ENCODE measurements at regions not wholly inside any gene's neighbourhood (a gene's known extent, or its start where the extent isn't known, plus 50 kb on each side); places are given as distances from the start of the nearest gene placed in this dataset.
"Not testable (repeated sequence)": the region's sequence is repeated elsewhere in the genome, so short reads cannot be mapped to it uniquely, and the experiment has no call there.

- Mint-ChIP-seq H3K4me1 (no peaks in the 10 kb centered on the region), H3K36me3 (no peaks in the 10 kb centered on the region), H3K9me3 (peaks cover 6% of the 10 kb centered on the region), H3K4me3 (no peak overlapping the region), H3K27me3 (peaks cover 10% of the 10 kb centered on the region), H3K27ac (no peak overlapping the region)
- ATAC-seq = no peak
These were observed 65.3 kb upstream of the ABLIM1 start for GRCh38 chr10:114723361-114723760.

- H3K9me3 Mint-ChIP-seq = peaks cover 6% of the 10 kb centered on the region
- no peak overlapping the region for H3K4me3 Mint-ChIP-seq
- H3K27ac Mint-ChIP-seq = no peak overlapping the region
- peaks cover 10% of the 10 kb centered on the region for H3K27me3 Mint-ChIP-seq
- ATAC-seq = no peak
- no peaks in the 10 kb centered on the region for H3K4me1 Mint-ChIP-seq
- no peaks in the 10 kb centered on the region for H3K36me3 Mint-ChIP-seq
These were observed 66.1 kb upstream of the ABLIM1 start for GRCh38 chr10:114723991-114724715.

GRCh38 chr10:114724716-114725106 is 66.6 kb upstream of the ABLIM1 start:
- Mint-ChIP-seq H3K4me3 (no peak overlapping the region), H3K27ac (no peak overlapping the region), H3K4me1 (no peaks in the 10 kb centered on the region), H3K9me3 (peaks cover 6% of the 10 kb centered on the region), H3K27me3 (peaks cover 10% of the 10 kb centered on the region), H3K36me3 (no peaks in the 10 kb centered on the region)
- no peak for ATAC-seq

- ATAC-seq = no peak
- Mint-ChIP-seq H3K9me3 (peaks cover 6% of the 10 kb centered on the region), H3K36me3 (no peaks in the 10 kb centered on the region), H3K27ac (no peak overlapping the region), H3K27me3 (peaks cover 10% of the 10 kb centered on the region), H3K4me1 (no peaks in the 10 kb centered on the region), H3K4me3 (no peak overlapping the region)
These were observed 68.8 kb upstream of the ABLIM1 start for GRCh38 chr10:114726820-114727271.

GRCh38 chr10:114728325-114728724 is 70.2 kb upstream of the ABLIM1 start:
- H3K36me3 Mint-ChIP-seq = no peaks in the 10 kb centered on the region
- H3K27ac Mint-ChIP-seq = no peak overlapping the region
- no peaks in the 10 kb centered on the region for H3K4me1 Mint-ChIP-seq
- peaks cover 10% of the 10 kb centered on the region for H3K27me3 Mint-ChIP-seq
- H3K4me3 Mint-ChIP-seq = no peak overlapping the region
- ATAC-seq = no peak
- H3K9me3 Mint-ChIP-seq = peaks cover 6% of the 10 kb centered on the region

GRCh38 chr10:114729103-114729659 is 71.1 kb upstream of the ABLIM1 start:
- Mint-ChIP-seq H3K4me3 (no peak overlapping the region), H3K27me3 (peaks cover 14% of the 10 kb centered on the region), H3K9me3 (peaks cover 6% of the 10 kb centered on the region), H3K36me3 (no peaks in the 10 kb centered on the region), H3K27ac (no peak overlapping the region), H3K4me1 (no peaks in the 10 kb centered on the region)
- ATAC-seq = no peak

- Mint-ChIP-seq H3K9me3 (peaks cover 6% of the 10 kb centered on the region), H3K27ac (no peak overlapping the region), H3K4me1 (no peaks in the 10 kb centered on the region), H3K27me3 (peaks cover 19% of the 10 kb centered on the region), H3K4me3 (no peak overlapping the region), H3K36me3 (no peaks in the 10 kb centered on the region)
- no peak for ATAC-seq
These were observed 72.2 kb upstream of the ABLIM1 start for GRCh38 chr10:114730291-114730690.

GRCh38 chr10:114732931-114733330 is 74.9 kb upstream of the ABLIM1 start:
- Mint-ChIP-seq H3K36me3 (no peaks in the 10 kb centered on the region), H3K4me3 (no peak overlapping the region), H3K4me1 (no peaks in the 10 kb centered on the region), H3K27me3 (peaks cover 9% of the 10 kb centered on the region), H3K9me3 (peaks cover 5% of the 10 kb centered on the region), H3K27ac (no peak overlapping the region)
- no peak for ATAC-seq

GRCh38 chr10:114735946-114736345 is 77.9 kb upstream of the ABLIM1 start:
- Mint-ChIP-seq H3K27ac (no peak overlapping the region), H3K27me3 (peaks cover 9% of the 10 kb centered on the region), H3K4me1 (no peaks in the 10 kb centered on the region), H3K4me3 (no peak overlapping the region), H3K36me3 (no peaks in the 10 kb centered on the region), H3K9me3 (no peaks in the 10 kb centered on the region)
- ATAC-seq = no peak

GRCh38 chr10:114743521-114744231 is 77.9 kb upstream of the FHIP2A start:
- no peaks in the 10 kb centered on the region for H3K36me3 Mint-ChIP-seq
- no peaks in the 10 kb centered on the region for H3K9me3 Mint-ChIP-seq
- H3K4me1 Mint-ChIP-seq = peaks cover 8% of the 10 kb centered on the region
- H3K4me3 Mint-ChIP-seq = no peak overlapping the region
- H3K27ac Mint-ChIP-seq = no peak overlapping the region
- no peak for ATAC-seq
- peaks cover 23% of the 10 kb centered on the region for H3K27me3 Mint-ChIP-seq

GRCh38 chr10:114746531-114746930 is 75.0 kb upstream of the FHIP2A start:
- no peak overlapping the region for H3K27ac Mint-ChIP-seq
- H3K27me3 Mint-ChIP-seq = peaks cover 45% of the 10 kb centered on the region
- no peaks in the 10 kb centered on the region for H3K9me3 Mint-ChIP-seq
- no peak overlapping the region for H3K4me3 Mint-ChIP-seq
- ATAC-seq = no peak
- H3K4me1 Mint-ChIP-seq = peaks cover 8% of the 10 kb centered on the region
- H3K36me3 Mint-ChIP-seq = no peaks in the 10 kb centered on the region

GRCh38 chr10:114748241-114748640 is 73.3 kb upstream of the FHIP2A start:
- H3K4me1 Mint-ChIP-seq = peaks cover 8% of the 10 kb centered on the region
- peaks cover 58% of the 10 kb centered on the region for H3K27me3 Mint-ChIP-seq
- H3K36me3 Mint-ChIP-seq = no peaks in the 10 kb centered on the region
- no peak overlapping the region for H3K27ac Mint-ChIP-seq
- peaks cover 4% of the 10 kb centered on the region for H3K9me3 Mint-ChIP-seq
- ATAC-seq = no peak
- no peak overlapping the region for H3K4me3 Mint-ChIP-seq

- H3K9me3 Mint-ChIP-seq = peaks cover 4% of the 10 kb centered on the region
- no peak overlapping the region for H3K27ac Mint-ChIP-seq
- ATAC-seq = no peak
- no peaks in the 10 kb centered on the region for H3K36me3 Mint-ChIP-seq
- H3K27me3 Mint-ChIP-seq = peaks cover 58% of the 10 kb centered on the region
- H3K4me1 Mint-ChIP-seq = peaks cover 1% of the 10 kb centered on the region
- H3K4me3 Mint-ChIP-seq = no peak overlapping the region
These were observed 72.6 kb upstream of the FHIP2A start for GRCh38 chr10:114749014-114749413.

- Mint-ChIP-seq H3K27me3 (peaks cover 58% of the 10 kb centered on the region), H3K4me1 (no peaks in the 10 kb centered on the region), H3K27ac (no peak overlapping the region), H3K9me3 (peaks cover 4% of the 10 kb centered on the region), H3K36me3 (no peaks in the 10 kb centered on the region), H3K4me3 (no peak overlapping the region)
- ATAC-seq = no peak
These were observed 72.1 kb upstream of the FHIP2A start for GRCh38 chr10:114749510-114749909.

- Mint-ChIP-seq H3K27ac (no peak overlapping the region), H3K27me3 (peaks cover 42% of the 10 kb centered on the region), H3K4me3 (no peak overlapping the region), H3K9me3 (peaks cover 4% of the 10 kb centered on the region), H3K4me1 (no peaks in the 10 kb centered on the region), H3K36me3 (no peaks in the 10 kb centered on the region)
- ATAC-seq = no peak
These were observed 69.7 kb upstream of the FHIP2A start for GRCh38 chr10:114751856-114752255.

GRCh38 chr10:114752570-114752969 is 69.0 kb upstream of the FHIP2A start:
- H3K36me3 Mint-ChIP-seq, H3K9me3 Mint-ChIP-seq, H3K4me3 Mint-ChIP-seq, H3K4me1 Mint-ChIP-seq, ATAC-seq, H3K27ac Mint-ChIP-seq: not testable (repeated sequence)
- H3K27me3 Mint-ChIP-seq = peaks cover 35% of the 10 kb centered on the region
